ENCODE measurements at regions not wholly inside any gene's neighbourhood (a gene's known extent, or its start where the extent isn't known, plus 50 kb on each side); places are given as distances from the start of the nearest gene placed in this dataset.

GRCh38 chr2:81576713-81577112, 1272.2 kb upstream of the LRRTM1 start:
- Histone ChIP-seq H3K4me3 (no peak overlapping the region), H3K4me1 (no peaks in the 10 kb centered on the region), H3K27me3 (no peaks in the 10 kb centered on the region), H3K9me3 (no peaks in the 10 kb centered on the region), H3K27ac (no peak overlapping the region), H3K36me3 (replicated peaks in 1 of 2; ENCODE audit: insufficient read depth in 1 of 2, low read depth in 2 of 2) (no peaks in the 10 kb centered on the region)
- ATAC-seq = no peak
- no peak for TF ChIP-seq POLR2A (IDR thresholded peaks at IDR 0.05)
- TF ChIP-seq, protein P1, sequence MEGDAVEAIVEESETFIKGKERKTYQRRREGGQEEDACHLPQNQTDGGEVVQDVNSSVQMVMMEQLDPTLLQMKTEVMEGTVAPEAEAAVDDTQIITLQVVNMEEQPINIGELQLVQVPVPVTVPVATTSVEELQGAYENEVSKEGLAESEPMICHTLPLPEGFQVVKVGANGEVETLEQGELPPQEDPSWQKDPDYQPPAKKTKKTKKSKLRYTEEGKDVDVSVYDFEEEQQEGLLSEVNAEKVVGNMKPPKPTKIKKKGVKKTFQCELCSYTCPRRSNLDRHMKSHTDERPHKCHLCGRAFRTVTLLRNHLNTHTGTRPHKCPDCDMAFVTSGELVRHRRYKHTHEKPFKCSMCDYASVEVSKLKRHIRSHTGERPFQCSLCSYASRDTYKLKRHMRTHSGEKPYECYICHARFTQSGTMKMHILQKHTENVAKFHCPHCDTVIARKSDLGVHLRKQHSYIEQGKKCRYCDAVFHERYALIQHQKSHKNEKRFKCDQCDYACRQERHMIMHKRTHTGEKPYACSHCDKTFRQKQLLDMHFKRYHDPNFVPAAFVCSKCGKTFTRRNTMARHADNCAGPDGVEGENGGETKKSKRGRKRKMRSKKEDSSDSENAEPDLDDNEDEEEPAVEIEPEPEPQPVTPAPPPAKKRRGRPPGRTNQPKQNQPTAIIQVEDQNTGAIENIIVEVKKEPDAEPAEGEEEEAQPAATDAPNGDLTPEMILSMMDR (IDR thresholded peaks at IDR 0.05) = no peak
- intact Hi-C loops (cut with DNase I) = no loop called here
- WGBS, 2 donors = 39 to 50% methylated on average over 2 of the region's 2 CpGs
- no peak for DNase-seq

DNA sequence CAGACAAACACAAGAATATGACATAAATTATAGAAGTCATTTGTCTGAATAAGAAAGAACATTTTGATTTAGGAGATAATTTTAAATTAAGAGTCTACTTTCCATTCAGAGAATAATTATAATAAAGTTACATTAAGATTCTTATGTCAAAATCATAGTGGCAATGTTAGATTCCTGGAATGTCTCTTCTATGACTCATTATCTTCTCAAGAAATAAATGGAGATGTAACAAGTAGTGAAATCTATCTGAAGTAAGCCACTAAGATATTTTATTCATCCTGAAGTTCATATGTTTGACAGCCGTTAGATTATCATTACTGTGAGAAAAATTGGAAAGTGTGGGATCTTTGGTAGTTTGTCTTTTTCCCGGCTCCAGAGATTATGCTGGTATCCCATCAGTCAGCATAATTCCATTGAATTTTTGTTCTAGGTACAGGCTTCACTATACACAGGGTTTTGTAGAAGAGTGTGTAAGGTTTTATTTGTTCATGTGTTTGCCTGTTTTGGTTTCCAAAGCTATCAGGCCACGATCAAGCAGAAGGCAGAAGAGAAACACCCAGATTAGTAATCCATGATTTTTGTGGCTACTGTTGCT, 1246.6 kb upstream of the LRRTM1 start:
- intact Hi-C loops (cut with DNase I) = no loop called here
- Histone ChIP-seq H3K27me3 (no peaks in the 10 kb centered on the region), H3K4me1 (no peaks in the 10 kb centered on the region), H3K27ac (no peak overlapping the region), H3K36me3 (replicated peaks in 1 of 2; ENCODE audit: insufficient read depth in 1 of 2, low read depth in 2 of 2) (no peaks in the 10 kb centered on the region), H3K4me3 (no peak overlapping the region), H3K9me3 (no peaks in the 10 kb centered on the region)
- no peak for ATAC-seq
- WGBS, 2 donors = 49 to 54% methylated on average over 3 of the region's 3 CpGs
- TF ChIP-seq POLR2A (IDR thresholded peaks at IDR 0.05) = no peak
- TF ChIP-seq, protein P1 (IDR thresholded peaks at IDR 0.05) = no peak
- DNase-seq = no peak

GRCh38 chr2:81550277-81550676, 1245.7 kb upstream of the LRRTM1 start:
- ATAC-seq = no peak

DNA sequence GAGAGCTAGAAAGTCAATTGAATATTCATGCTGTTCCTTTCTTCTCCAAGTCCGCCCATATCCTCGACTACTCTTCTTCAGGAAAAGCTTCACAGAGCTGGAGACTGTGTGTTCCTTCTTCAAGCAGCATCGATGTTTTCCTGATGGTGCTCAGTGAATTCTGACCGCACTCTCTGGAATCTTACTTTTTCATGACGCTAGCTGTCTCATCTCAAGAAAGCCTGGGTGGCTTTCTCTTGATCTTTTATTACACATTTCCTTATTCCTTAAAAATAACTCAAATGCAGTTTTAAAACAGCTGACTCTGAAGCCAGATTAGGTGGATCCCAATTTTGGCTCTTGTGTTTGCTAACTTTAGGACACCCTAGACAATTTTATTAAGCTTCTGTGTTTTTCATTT, 1245.1 kb upstream of the LRRTM1 start:
- intact Hi-C loops (cut with DNase I) = no loop called here
- no peaks in the 10 kb centered on the region for H3K27me3 ChIP-seq

More at GRCh38 chr2:81550277-81550676, 1245.7 kb upstream of the LRRTM1 start:
- no peaks in the 10 kb centered on the region for H3K4me1 ChIP-seq
- H3K4me3 ChIP-seq = no peak overlapping the region
- TF ChIP-seq POLR2A (IDR thresholded peaks at IDR 0.05) = no peak
- TF ChIP-seq, protein P1 (IDR thresholded peaks at IDR 0.05) = no peak
- H3K9me3 ChIP-seq = no peaks in the 10 kb centered on the region
- intact Hi-C loops (cut with DNase I) = no loop called here
- H3K36me3 ChIP-seq (replicated peaks in 1 of 2; ENCODE audit: insufficient read depth in 1 of 2, low read depth in 2 of 2) = no peaks in the 10 kb centered on the region
- no peaks in the 10 kb centered on the region for H3K27me3 ChIP-seq
- DNase-seq = no peak
- WGBS, 2 donors = 57 to 61% methylated on average over 3 of the region's 3 CpGs
- H3K27ac ChIP-seq = no peak overlapping the region

More for the DNA sequence above, 1245.1 kb upstream of the LRRTM1 start:
- H3K4me3 ChIP-seq = no peak overlapping the region
- DNase-seq (no peak), ATAC-seq (no peak)
- no peaks in the 10 kb centered on the region for H3K36me3 ChIP-seq (replicated peaks in 1 of 2; ENCODE audit: insufficient read depth in 1 of 2, low read depth in 2 of 2)
- H3K9me3 ChIP-seq = no peaks in the 10 kb centered on the region
- TF ChIP-seq POLR2A (IDR thresholded peaks at IDR 0.05) = no peak
- TF ChIP-seq, protein P1 (IDR thresholded peaks at IDR 0.05) = no peak
- no peaks in the 10 kb centered on the region for H3K4me1 ChIP-seq
- H3K27ac ChIP-seq = no peak overlapping the region
- 68 to 73% methylated on average over 5 of the region's 5 CpGs for whole genome bisulfite sequencing, 2 donors

Measured in body of pancreas (tissue), 4 donors.